H1 (cell line): ENCODE measurements at regions not wholly inside any gene's neighbourhood (a gene's known extent, or its start where the extent isn't known, plus 50 kb on each side); places are given as distances from the start of the nearest gene placed in this dataset.

Experiments
- ATF3 ChIP-seq: IDR thresholded peaks from 2 replicates; pipeline ENCODE4 v1.6.1; 2011; ENCODE audit warnings: low read depth, mild to moderate bottlenecking, low read length; ENCODE audit not compliant: insufficient read depth
- BACH1 ChIP-seq: IDR thresholded peaks from 2 replicates; pipeline ENCODE4 v1.6.1; 2012; ENCODE audit warnings: low read length, improper control_type of control experiment
- CBX8 ChIP-seq: fragments of 300-800, 300-1000 bp; sonication (generic); IDR thresholded peaks from 2 replicates; pipeline ENCODE4 v1.7.1; 2016; ENCODE audit warnings: low read depth, low read length, borderline replicate concordance
- CREB1 ChIP-seq: IDR thresholded peaks from 2 replicates; pipeline ENCODE4 v1.6.1; 2012; ENCODE audit warnings: inconsistent platforms
- CTCF ChIP-seq, 3 experiments: IDR thresholded peaks; 1 replicate in 2 of 3; 2 replicates in 1 of 3; pipeline versions ENCODE4 v1.5.1 to v1.6.1; 2011; ENCODE audit warnings: low read length in 3 of 3, mild to moderate bottlenecking in 3 of 3, inconsistent platforms in 2 of 3, low read depth in 1 of 3, moderate library complexity in 1 of 3; ENCODE audit not compliant: insufficient read depth in 1 of 3; ENCODE audit errors: control extremely low read depth in 1 of 3
- EP300 ChIP-seq, 2 experiments: IDR thresholded peaks; 1 replicate in 1 of 2; 2 replicates in 1 of 2; pipeline ENCODE4 v1.6.1; 2011 to 2012; ENCODE audit warnings: low read depth in 2 of 2, low read length in 2 of 2, mild to moderate bottlenecking in 2 of 2, borderline replicate concordance in 1 of 2, inconsistent platforms in 1 of 2, moderate library complexity in 1 of 2
- EZH2 ChIP-seq: fragments of 200-600 bp; sonication (generic); IDR thresholded peaks from 2 replicates; pipeline ENCODE4 v1.7.1; 2012; ENCODE audit warnings: low read depth, mild to moderate bottlenecking, moderate library complexity, low read length, inconsistent platforms; ENCODE audit not compliant: severe bottlenecking
- KDM5A ChIP-seq: fragments of 200-600 bp; IDR thresholded peaks from 2 replicates; pipeline ENCODE4 v1.7.1; 2012; ENCODE audit warnings: mild to moderate bottlenecking, low read length, inconsistent platforms, mixed read lengths
- NRF1 ChIP-seq: IDR thresholded peaks from 2 replicates; pipeline ENCODE4 v1.6.1; 2011; ENCODE audit warnings: mild to moderate bottlenecking, low read depth, low read length, improper control_type of control experiment
- POLR2A ChIP-seq, 2 experiments: IDR thresholded peaks; 1 replicate in 1 of 2; 2 replicates in 1 of 2; pipeline ENCODE4 v1.6.1; 2011; ENCODE audit warnings: low read depth in 2 of 2, low read length in 2 of 2, mild to moderate bottlenecking in 2 of 2; ENCODE audit errors: control extremely low read depth in 1 of 2
- RBBP5 ChIP-seq: IDR thresholded peaks from 2 replicates; pipeline ENCODE4 v1.7.1; 2012; ENCODE audit warnings: low read depth, mild to moderate bottlenecking, inconsistent platforms, low read length, moderate library complexity, borderline replicate concordance
- TEAD4 ChIP-seq: IDR thresholded peaks from 2 replicates; pipeline ENCODE4 v1.6.1; 2012; ENCODE audit warnings: low read depth, low read length, inconsistent platforms, mixed read lengths
- USF2 ChIP-seq: IDR thresholded peaks from 2 replicates; pipeline ENCODE4 v1.6.1; 2011; ENCODE audit warnings: low read length, improper control_type of control experiment
- ZNF274 ChIP-seq: IDR thresholded peaks from 2 replicates; pipeline ENCODE4 v1.7.0; 2012; ENCODE audit warnings: low read length, borderline replicate concordance; ENCODE audit errors: extremely low read depth

- TF ChIP-seq ATF3 (no peak), CTCF (IDR thresholded peaks at IDR 0.05; ENCODE audit: control extremely low read depth in 1 of 3, insufficient read depth in 1 of 3, low read depth in 1 of 3, low read length in 3 of 3) (no peak), TEAD4 (no peak), NRF1 (no peak), POLR2A (IDR thresholded peaks at IDR 0.05; ENCODE audit: control extremely low read depth in 1 of 2, low read depth in 2 of 2, low read length in 2 of 2) (no peak), ZNF274 (no peak), RBBP5 (no peak), EP300 (IDR thresholded peaks at IDR 0.05; ENCODE audit: borderline replicate concordance in 1 of 2, low read depth in 2 of 2, low read length in 2 of 2) (no peak), CBX8 (no peak), USF2 (no peak), CREB1 (no peak), EZH2 (no peak), BACH1 (no peak), KDM5A (no peak)
These were observed 85.6 kb downstream of the OR13A1 start for GRCh38 chr10:45229823-45230222.
